Kidney (tissue), 13 donors: ENCODE measurements at regions not wholly inside any gene's neighbourhood (a gene's known extent, or its start where the extent isn't known, plus 50 kb on each side); places are given as distances from the start of the nearest gene placed in this dataset.
"Not testable (repeated sequence)": the region's sequence is repeated elsewhere in the genome, so short reads cannot be mapped to it uniquely, and the experiment has no call there.

Experiments used
- DNase-seq, 5 donors: peaks; one replicate each; pipeline ENCODE4 v3.0.0-alpha.2; 2013 to 2020
- FAIRE-seq: peaks from 2 replicates; lab custom pipeline; 2012; peaks lifted over from hg19 to GRCh38; lab: Jason Lieb, UNC
- H3K27ac ChIP-seq, 2 donors: one replicate each; pipeline ENCODE4 v1.7.0; 2013; ENCODE audit warnings: low read depth in 2 of 2, low read length in 2 of 2, inconsistent platforms in 1 of 2
- H3K27me3 ChIP-seq: one replicate; pipeline ENCODE4 v1.7.1; 2013; ENCODE audit warnings: low read length, inconsistent platforms; ENCODE audit not compliant: control insufficient read depth, insufficient read depth
- H3K36me3 ChIP-seq, 3 donors: one replicate each; pipeline versions ENCODE4 v1.7.0 to v1.7.1; 2013; ENCODE audit warnings: low read length in 3 of 3, control low read depth in 1 of 3, inconsistent platforms in 1 of 3; ENCODE audit not compliant: insufficient read depth in 3 of 3, control insufficient read depth in 2 of 3
- H3K4me1 ChIP-seq, 3 donors: one replicate each; pipeline versions ENCODE4 v1.7.0 to v1.7.1; 2013; ENCODE audit warnings: low read length in 3 of 3, inconsistent platforms in 1 of 3, low read depth in 1 of 3; ENCODE audit not compliant: control insufficient read depth in 2 of 3, insufficient read depth in 2 of 3
- H3K4me3 ChIP-seq, 3 donors: one replicate each; pipeline versions ENCODE4 v1.7.0 to v1.8.1; 2013; ENCODE audit warnings: low read length in 3 of 3, control low read depth in 1 of 3, inconsistent platforms in 1 of 3
- H3K9ac ChIP-seq, 3 donors: one replicate each; pipeline versions ENCODE4 v1.7.0 to v1.7.1; 2013; ENCODE audit warnings: low read length in 3 of 3, control low read depth in 1 of 3, inconsistent platforms in 1 of 3
- H3K9me3 ChIP-seq, 3 donors: one replicate each; pipeline versions ENCODE4 v1.7.0 to v1.7.1; 2013; ENCODE audit warnings: low read length in 3 of 3, control low read depth in 1 of 3, inconsistent platforms in 1 of 3; ENCODE audit not compliant: control insufficient read depth in 2 of 3, insufficient read depth in 1 of 3
- CTCF ChIP-seq: IDR thresholded peaks from 3 replicates; pipeline ENCODE4 v1.5.1; 2012; ENCODE audit warnings: mild to moderate bottlenecking, moderate library complexity, borderline replicate concordance; ENCODE audit not compliant: insufficient read depth; ENCODE audit errors: extremely low read depth
- intact Hi-C: fragments of 100-400 bp; cut with DNase I; formaldehyde crosslinking; loops from one replicate; pipeline ENCODE4 v1.11.1; 2022
- donor health status: control.
- donor health status: control.
- donor health status: control.
- donor health status: control.
- donor health status: control.
- donor health status: DM: yes; HTN: yes; CAD: no.
- donor health status: Normal renal cell carcinoma (clear cell type).

- no peak for DNase-seq
- intact Hi-C loops, result no loop called here
- Histone ChIP-seq H3K4me1 (no peaks in the 10 kb centered on the region), H3K36me3 (no peaks in the 10 kb centered on the region), H3K27ac (no peak overlapping the region), H3K9ac (no peak overlapping the region), H3K4me3 (no peak overlapping the region), H3K9me3 (no peaks in the 10 kb centered on the region), H3K27me3 (no peaks in the 10 kb centered on the region)
- no peak for FAIRE-seq
- no peak for TF ChIP-seq CTCF
Measured at GRCh38 chr2:2777876-2778275, 446.8 kb upstream of the MYT1L start.

DNA sequence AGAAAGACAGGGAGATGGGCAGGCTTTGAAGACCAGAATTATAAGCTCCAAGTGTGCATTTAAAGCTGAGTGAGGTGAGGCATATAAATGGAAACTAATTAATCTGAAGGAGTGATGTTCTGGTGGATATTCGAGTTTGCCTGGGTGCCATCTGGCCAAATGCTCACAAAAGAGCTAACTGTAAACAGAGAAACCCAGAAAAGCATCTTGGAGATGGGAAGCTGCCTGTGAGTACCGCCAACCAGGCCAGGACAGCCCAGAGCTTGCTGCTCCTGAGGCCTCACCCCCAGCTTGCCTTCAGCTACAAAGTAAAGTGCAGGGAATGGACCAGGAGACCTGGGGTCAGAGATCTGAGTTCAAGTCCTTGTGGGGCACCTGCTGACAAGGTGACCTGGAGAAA, 446.1 kb upstream of the MYT1L start:
- intact Hi-C loops, result no loop called here
- no peak for TF ChIP-seq CTCF
- FAIRE-seq, result no peak

DNA sequence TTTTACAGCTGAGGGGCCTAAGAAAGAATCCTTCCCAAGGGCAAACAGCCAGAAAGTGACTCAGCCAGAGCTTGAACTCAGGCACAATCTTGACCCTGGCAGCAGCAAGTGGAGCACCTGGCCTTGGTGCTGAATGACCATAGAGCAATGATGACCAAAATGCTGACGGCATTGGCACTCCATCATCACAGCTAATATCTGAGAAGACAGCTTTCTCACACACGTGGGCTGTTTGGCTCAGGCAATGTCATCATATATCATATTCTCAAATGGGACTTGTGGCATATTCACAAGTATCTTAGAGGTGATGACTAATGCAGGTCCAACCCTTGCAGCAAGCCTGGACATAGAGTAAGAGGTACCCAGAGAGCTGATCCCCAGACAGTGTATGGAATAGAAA, 443.9 kb upstream of the MYT1L start:
- H3K4me3 ChIP-seq, result no peak overlapping the region
- H3K27me3 ChIP-seq, result no peaks in the 10 kb centered on the region
- intact Hi-C loops, result no loop called here
- DNase-seq, result no peak
- no peak for FAIRE-seq
- H3K27ac ChIP-seq, result no peak overlapping the region
- H3K4me1 ChIP-seq, result no peaks in the 10 kb centered on the region
- TF ChIP-seq CTCF, result no peak
- no peaks in the 10 kb centered on the region for H3K36me3 ChIP-seq
- H3K9ac ChIP-seq, result no peak overlapping the region
- H3K9me3 ChIP-seq, result no peaks in the 10 kb centered on the region

More for the DNA sequence above, 446.1 kb upstream of the MYT1L start:
- Histone ChIP-seq H3K36me3 (no peaks in the 10 kb centered on the region), H3K9me3 (no peaks in the 10 kb centered on the region), H3K27ac (no peak overlapping the region), H3K27me3 (no peaks in the 10 kb centered on the region), H3K4me1 (no peaks in the 10 kb centered on the region), H3K4me3 (no peak overlapping the region), H3K9ac (no peak overlapping the region)
- no peak for DNase-seq

DNA sequence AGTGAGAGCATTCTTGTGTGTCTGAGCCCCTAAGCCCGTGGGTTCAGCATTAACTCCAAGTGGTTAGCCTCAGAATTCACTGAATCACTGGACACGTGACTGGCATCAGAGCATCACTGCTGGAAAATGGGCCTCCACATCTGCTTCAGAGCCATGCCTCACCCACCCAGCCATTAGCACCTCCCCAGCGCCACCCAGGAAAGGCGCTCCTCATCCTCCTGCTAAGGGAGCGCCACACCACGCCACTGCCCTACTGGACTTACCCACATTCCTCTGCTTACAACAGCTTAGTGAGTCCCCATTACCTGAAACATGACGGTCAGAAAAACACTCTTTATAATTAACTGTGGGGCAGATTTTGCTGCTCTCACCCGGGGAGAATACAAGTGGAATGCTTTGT, 442.6 kb upstream of the MYT1L start:
- Histone ChIP-seq H3K4me1 (no peaks in the 10 kb centered on the region), H3K9me3 (no peaks in the 10 kb centered on the region), H3K27me3 (no peaks in the 10 kb centered on the region), H3K27ac (no peak overlapping the region), H3K9ac (no peak overlapping the region), H3K4me3 (no peak overlapping the region), H3K36me3 (no peaks in the 10 kb centered on the region)
- FAIRE-seq (no peak), DNase-seq (no peak)
- no peak for TF ChIP-seq CTCF
- intact Hi-C loops, result no loop called here

GRCh38 chr2:2773080-2773479, 442.0 kb upstream of the MYT1L start:
- H3K27me3 ChIP-seq, H3K4me1 ChIP-seq, DNase-seq, H3K9me3 ChIP-seq, H3K4me3 ChIP-seq, intact Hi-C loops, H3K36me3 ChIP-seq, H3K9ac ChIP-seq, FAIRE-seq, H3K27ac ChIP-seq: not testable (repeated sequence)
